ENCODE measurements at regions not wholly inside any gene's neighbourhood (a gene's known extent, or its start where the extent isn't known, plus 50 kb on each side); places are given as distances from the start of the nearest gene placed in this dataset.
"Not testable (repeated sequence)": the region's sequence is repeated elsewhere in the genome, so short reads cannot be mapped to it uniquely, and the experiment has no call there.

GRCh38 chr3:146781059-146781458 lies 175.9 kb upstream of the PLSCR5 start:
- no peak for DNase-seq (ENCODE audit: low read depth in 2 of 3, low spot score in 2 of 3)

- no peak for DNase-seq (ENCODE audit: low read depth in 2 of 3, low spot score in 2 of 3)
These were observed 175.1 kb upstream of the PLSCR5 start for GRCh38 chr3:146780251-146780650.

- no peak for DNase-seq (ENCODE audit: low read depth in 2 of 3, low spot score in 2 of 3)
These were observed 172.8 kb upstream of the PLSCR5 start for GRCh38 chr3:146777941-146778340.

DNA sequence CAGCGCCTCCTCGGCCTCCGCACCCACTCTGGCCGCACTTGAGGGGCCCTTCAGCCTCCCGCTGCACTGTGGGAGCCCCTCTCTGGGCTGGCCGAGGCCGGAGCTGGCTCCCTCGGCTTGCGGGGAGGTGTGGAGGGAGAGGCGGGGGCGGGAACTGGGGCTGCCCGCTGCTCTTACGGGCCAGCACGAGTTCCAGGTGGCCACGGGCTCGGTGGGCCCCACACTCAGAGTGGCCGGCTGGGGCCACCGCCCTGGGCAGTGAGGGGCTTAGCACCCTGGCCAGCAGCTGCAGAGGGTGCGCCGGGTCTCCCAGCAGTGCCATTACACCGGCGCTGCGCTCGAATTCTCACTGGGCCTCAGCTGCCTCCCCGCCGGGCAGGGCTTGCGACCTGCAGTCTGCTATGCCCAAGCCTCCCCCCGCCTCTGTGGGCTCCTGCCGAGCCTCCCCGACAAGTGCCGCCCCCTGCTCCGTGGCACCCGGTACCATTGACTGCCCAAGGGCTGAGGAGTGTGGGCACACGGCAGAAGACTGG lies 167.1 kb upstream of the PLSCR5 start:
- DNase-seq (ENCODE audit: low read depth in 2 of 3, low spot score in 2 of 3) = no peak

DNA sequence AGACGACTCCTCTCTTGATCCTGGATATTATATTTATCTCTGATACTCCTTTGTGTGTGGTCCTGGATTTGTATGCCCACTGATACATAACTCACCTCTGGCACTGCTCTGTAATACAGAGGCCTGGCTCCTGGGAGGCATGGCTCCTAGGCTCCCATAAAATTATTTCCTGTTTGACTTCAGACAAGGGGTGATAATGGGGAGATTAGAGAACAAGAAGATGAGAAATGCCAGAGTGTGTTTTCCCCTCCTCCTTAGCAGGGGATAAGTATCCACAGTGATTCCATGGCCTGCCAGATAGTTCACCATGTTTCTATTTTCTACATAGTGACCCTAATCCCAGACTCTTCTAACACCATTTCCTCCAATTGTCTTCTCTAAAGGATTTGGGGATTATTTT lies 165.7 kb upstream of the PLSCR5 start:
- DNase-seq (ENCODE audit: low read depth in 2 of 3, low spot score in 2 of 3) = no peak

- no peak for DNase-seq (ENCODE audit: low read depth in 2 of 3, low spot score in 2 of 3)
These were observed 165.2 kb upstream of the PLSCR5 start for GRCh38 chr3:146770301-146770700.

GRCh38 chr3:146757759-146758158 lies 152.6 kb upstream of the PLSCR5 start:
- DNase-seq (ENCODE audit: low read depth in 2 of 3, low spot score in 2 of 3) = no peak

DNA sequence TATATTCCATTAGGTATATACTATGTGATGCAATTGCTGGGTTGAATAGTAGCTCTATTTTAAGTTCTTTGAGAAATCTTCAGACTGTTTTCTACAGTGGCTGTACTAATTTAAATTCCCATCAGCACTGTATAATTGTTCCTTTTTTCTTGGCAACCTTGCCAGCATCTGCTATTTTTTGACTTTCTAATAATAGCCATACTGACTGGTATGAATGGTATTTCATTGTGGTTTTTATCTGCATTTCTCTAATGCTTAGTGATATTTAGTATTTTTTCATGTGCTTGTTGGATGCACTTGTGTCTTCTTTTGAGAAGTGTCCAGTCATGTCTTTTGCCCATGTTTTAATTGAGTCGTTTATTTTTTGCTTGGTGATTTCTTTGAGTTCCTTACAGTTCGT lies 145.1 kb upstream of the PLSCR5 start:
- no peak for DNase-seq (ENCODE audit: low read depth in 2 of 3, low spot score in 2 of 3)

DNA sequence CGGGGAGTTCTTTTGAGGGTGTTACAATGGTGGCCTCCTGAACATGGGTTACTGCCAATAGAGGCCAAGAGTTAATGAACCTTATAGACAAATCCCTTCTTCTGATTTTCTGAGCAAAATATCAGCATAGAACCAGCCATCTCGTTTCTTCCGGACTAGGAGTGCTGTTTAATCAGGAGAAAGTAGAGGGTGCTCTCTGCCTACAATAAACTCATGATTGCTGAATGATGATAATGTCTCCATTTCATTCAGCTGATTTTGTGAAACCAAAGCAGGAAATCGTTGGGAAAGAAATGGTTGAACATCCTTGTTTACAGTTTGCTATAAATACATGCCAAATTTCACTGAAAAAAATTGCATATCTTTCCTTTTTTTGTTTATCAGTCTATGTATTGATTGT lies 142.8 kb upstream of the PLSCR5 start:
- no peak for DNase-seq (ENCODE audit: low read depth in 2 of 3, low spot score in 2 of 3)

DNA sequence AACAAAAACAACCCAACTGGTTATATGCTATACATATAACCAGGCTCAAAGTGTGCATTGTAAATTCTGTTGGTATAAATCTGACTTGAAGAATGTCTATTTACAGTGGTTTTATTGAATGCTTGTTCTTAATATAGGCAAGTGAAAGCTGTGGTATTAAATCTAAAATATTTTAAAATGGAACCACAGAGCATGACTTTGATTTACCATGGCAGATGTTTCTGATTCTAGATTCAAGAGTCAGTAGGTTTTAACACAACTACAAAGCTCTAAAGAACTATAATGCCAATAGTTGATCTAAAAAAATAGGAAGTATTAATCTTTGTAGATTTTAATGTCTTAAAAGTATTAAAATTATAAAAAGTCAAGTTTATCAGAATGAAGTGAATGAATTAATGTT lies 141.9 kb upstream of the PLSCR5 start:
- DNase-seq (ENCODE audit: low read depth in 2 of 3, low spot score in 2 of 3) = no peak

DNA sequence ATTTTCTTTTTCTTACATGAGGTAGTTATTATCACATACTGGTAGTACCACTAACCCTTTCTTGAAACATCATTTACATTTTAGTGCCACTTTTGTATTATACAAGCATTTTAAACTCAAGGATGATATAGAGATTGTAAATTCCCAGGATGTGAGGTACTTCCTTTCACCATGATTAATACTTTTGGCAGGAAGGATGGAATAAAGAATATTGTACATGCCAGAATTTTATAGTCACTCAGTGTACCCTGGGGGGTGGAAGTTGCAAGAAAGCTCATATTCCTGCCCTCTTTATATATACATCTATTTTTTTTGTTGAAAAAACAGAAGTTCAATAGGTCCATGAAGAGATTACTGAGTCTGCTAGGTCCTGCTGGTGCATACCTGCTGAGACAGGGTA lies 141.0 kb upstream of the PLSCR5 start:
- DNase-seq (ENCODE audit: low read depth in 2 of 3, low spot score in 2 of 3) = no peak

DNA sequence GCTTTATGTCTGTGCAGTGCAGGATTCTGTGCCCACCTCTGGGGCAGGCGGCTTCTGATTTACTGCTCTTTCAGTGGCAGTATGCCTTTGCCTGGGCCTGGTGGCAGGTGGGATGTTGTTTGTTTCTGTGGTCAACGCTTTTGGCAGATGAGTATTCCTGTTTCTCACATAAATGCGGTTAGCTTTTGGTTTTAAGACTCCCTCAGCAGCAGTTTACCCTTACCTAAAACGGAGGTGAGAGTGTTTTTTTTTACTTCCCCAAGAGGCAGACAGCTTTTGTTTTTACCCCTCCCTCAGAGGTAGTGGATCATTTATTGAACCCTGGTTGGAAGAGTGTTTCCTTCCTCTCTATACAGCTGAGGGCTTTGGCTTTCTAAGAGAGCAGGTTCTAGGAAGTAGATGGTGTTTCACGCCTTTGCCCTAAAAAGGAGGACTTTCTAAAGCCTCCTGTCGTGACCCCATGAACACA lies 134.1 kb upstream of the PLSCR5 start:
- no peak for DNase-seq (ENCODE audit: low read depth in 2 of 3, low spot score in 2 of 3)

DNA sequence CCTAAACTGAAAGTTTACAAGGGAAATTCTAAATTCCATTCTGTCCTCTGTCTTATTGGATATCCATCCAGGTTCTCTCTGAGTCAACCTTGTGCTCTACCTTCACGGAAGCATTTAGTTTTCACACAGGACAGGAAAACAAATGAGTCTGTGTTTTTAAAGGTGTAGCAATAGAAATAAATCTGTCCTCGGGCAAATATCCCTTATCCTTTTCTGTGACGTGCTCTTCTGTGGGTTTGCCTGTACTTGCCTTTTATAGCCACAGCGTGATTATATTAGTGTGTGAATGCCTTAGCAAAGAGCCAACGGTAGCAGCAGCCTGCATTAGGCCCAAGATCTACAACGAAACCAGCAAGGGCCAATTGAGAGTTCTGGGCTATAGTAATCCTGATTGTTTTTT lies 127.2 kb upstream of the PLSCR5 start:
- no peak for DNase-seq (ENCODE audit: low read depth in 2 of 3, low spot score in 2 of 3)

GRCh38 chr3:146715170-146715569 lies 110.0 kb upstream of the PLSCR5 start:
- no peak for DNase-seq (ENCODE audit: low read depth in 2 of 3, low spot score in 2 of 3)

DNA sequence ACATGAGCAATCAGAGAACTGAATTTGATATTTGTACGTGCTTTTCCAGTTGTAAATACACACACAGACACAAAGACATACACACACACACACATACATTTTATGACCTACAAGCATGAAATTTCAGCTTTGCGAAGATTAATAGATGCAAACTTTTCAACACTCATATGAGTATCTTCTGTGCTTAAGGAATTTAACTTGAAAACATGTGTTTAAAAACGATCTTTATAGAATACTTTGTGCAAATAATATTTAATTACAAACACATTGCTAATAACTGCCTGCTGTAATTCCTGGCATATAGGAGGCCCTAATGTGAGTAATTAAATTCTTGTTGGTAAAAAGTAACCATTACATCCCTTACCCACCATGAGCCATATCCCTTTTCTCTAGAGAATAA lies 107.7 kb upstream of the PLSCR5 start:
- DNase-seq (ENCODE audit: low read depth in 2 of 3, low spot score in 2 of 3) = no peak

DNA sequence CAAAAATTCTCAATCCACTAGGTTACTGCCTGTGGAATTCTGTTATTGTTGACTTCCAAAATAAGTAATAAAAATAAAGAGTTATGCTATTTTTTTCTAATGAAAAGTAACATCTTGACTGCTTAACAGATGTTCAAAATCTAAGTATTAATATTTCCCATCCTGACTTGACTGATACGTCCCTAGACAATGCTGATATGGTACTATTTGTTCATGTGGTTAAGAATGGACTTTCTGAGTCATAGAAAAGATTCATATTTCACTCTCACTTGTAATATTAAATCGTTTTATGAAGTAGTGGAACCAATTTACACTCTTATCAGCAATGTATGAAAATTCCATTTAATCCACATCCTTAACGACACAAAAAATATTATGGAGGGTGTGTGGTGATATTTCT lies 104.8 kb upstream of the PLSCR5 start:
- DNase-seq (ENCODE audit: low read depth in 2 of 3, low spot score in 2 of 3) = no peak

DNA sequence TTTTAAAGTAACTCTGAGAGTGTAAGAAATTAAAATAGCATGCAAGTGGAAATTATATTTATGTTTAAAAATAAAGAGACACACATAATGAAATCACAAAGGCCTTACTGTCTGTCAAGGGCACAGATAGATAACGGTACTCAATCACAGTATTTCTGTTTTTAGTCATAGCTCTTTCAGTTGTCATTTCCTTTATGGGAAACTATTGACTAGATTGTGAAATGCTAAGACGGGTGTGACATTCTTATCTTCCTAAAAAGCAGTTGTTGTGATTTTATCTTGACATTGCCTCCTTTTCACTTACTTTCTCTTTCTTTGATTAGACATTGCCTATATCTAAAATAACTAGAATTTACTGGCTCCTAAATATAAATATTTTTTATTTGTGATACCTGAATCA lies 100.1 kb upstream of the PLSCR5 start:
- DNase-seq (ENCODE audit: low read depth in 2 of 3, low spot score in 2 of 3) = no peak

GRCh38 chr3:146702237-146702636 lies 97.1 kb upstream of the PLSCR5 start:
- DNase-seq (ENCODE audit: low read depth in 2 of 3, low spot score in 2 of 3) = no peak

- no peak for DNase-seq (ENCODE audit: low read depth in 2 of 3, low spot score in 2 of 3)
These were observed 96.1 kb upstream of the PLSCR5 start for GRCh38 chr3:146701246-146701645.

GRCh38 chr3:146700025-146700424 lies 94.9 kb upstream of the PLSCR5 start:
- not testable (repeated sequence) for DNase-seq (ENCODE audit: low read depth in 2 of 3, low spot score in 2 of 3)

DNA sequence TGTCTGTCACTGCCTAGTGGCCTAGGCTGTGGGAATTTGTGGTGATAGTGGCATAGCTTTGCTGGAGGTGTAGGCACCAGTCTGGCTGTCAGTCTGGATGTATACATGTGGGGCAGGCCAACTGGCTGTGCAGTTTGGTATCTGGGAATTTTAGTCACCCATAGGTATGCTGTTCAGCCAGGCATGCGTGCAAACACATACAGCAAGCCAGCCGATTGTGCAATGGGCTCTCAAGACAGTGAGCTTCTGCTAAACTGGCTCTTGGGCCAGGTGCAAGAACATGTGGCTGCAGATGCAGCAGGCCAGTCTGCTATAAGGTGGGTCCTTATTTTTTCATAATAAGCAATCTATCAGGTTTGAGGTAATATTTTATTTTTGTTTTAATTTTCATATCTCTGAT lies 87.1 kb upstream of the PLSCR5 start:
- DNase-seq (ENCODE audit: low read depth in 2 of 3, low spot score in 2 of 3) = no peak

- DNase-seq (ENCODE audit: low read depth in 2 of 3, low spot score in 2 of 3) = no peak
These were observed 80.1 kb upstream of the PLSCR5 start for GRCh38 chr3:146685050-146685814.

- no peak for DNase-seq (ENCODE audit: low read depth in 2 of 3, low spot score in 2 of 3)
These were observed 77.0 kb upstream of the PLSCR5 start for GRCh38 chr3:146682171-146682570.
